ENCODE measurements at regions not wholly inside any gene's neighbourhood (a gene's known extent, or its start where the extent isn't known, plus 50 kb on each side); places are given as distances from the start of the nearest gene placed in this dataset.

DNA sequence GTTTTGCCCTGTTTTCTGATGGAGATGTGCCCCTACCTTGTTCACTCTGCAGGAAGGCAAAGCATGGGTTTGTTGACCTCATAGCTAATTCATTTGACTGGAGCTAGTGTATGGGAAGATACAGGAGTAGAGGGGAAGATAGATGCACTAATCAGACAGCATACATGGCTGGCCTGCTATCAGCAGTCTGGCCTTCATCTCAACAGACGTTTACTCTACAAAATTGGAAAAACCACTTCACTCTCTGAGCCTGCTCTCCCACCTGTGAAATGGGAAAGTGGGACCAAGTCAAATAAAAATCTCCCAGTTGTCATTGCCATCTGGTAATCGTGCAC, 235.2 kb upstream of the RAB4A start:
- TF ChIP-seq, protein P1, sequence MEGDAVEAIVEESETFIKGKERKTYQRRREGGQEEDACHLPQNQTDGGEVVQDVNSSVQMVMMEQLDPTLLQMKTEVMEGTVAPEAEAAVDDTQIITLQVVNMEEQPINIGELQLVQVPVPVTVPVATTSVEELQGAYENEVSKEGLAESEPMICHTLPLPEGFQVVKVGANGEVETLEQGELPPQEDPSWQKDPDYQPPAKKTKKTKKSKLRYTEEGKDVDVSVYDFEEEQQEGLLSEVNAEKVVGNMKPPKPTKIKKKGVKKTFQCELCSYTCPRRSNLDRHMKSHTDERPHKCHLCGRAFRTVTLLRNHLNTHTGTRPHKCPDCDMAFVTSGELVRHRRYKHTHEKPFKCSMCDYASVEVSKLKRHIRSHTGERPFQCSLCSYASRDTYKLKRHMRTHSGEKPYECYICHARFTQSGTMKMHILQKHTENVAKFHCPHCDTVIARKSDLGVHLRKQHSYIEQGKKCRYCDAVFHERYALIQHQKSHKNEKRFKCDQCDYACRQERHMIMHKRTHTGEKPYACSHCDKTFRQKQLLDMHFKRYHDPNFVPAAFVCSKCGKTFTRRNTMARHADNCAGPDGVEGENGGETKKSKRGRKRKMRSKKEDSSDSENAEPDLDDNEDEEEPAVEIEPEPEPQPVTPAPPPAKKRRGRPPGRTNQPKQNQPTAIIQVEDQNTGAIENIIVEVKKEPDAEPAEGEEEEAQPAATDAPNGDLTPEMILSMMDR (IDR thresholded peaks at IDR 0.05): no peak
- no peak for TF ChIP-seq POLR2A (IDR thresholded peaks at IDR 0.05)
